Endothelial cell of umbilical vein (primary cell): ENCODE measurements at regions not wholly inside any gene's neighbourhood (a gene's known extent, or its start where the extent isn't known, plus 50 kb on each side); places are given as distances from the start of the nearest gene placed in this dataset.

Experiments used
- BruUV-seq: library from RNA; stranded (reverse); fragments of 400-500 nt; replicated peaks from 2 replicates; lab custom pipeline; 2021; lab: Mats Ljungman, UMichigan
- CTCF ChIA-PET: fragments of 300-600, 350-600 bp; sonication (Branson Sonifier 250); formaldehyde crosslinking; loops from one replicate; lab custom pipeline; 2021; ENCODE audit warnings: antibody characterized with exemption, inconsistent platforms; lab: Charles Lee
- POLR2A ChIA-PET: fragments of 300-600, 350-600 bp; sonication (Branson Sonifier 250); formaldehyde crosslinking; loops from one replicate; lab custom pipeline; 2021; ENCODE audit warnings: antibody characterized with exemption, inconsistent platforms; lab: Charles Lee
- DNase-seq: peaks from one replicate; pipeline ENCODE4 v3.0.0-alpha.2; 2011; ENCODE audit warnings: low read depth, low spot score
- FAIRE-seq: peaks from 2 replicates; lab custom pipeline; 2011; peaks lifted over from hg19 to GRCh38; lab: Jason Lieb, UNC
- H2AFZ ChIP-seq: 2 replicates; pipeline ENCODE4 v1.6.0; 2012; ENCODE audit warnings: low read depth, low read length, control low read depth, inconsistent platforms
- H3K27ac ChIP-seq: 2 replicates; pipeline ENCODE4 v1.5.1; 2011; ENCODE audit warnings: low read depth, mild to moderate bottlenecking, control low read depth, low read length, moderate library complexity; ENCODE audit not compliant: insufficient read depth
- H3K27me3 ChIP-seq, 2 experiments: 2 replicates each; pipeline versions ENCODE4 v1.6.0 to v1.6.1; 2011; ENCODE audit warnings: low read length in 2 of 2, mixed read lengths in 1 of 2; ENCODE audit not compliant: control insufficient read depth in 2 of 2, insufficient read depth in 2 of 2
- H3K36me3 ChIP-seq, 2 experiments: 2 replicates in 1 of 2; 3 replicates in 1 of 2; pipeline ENCODE4 v1.5.1; 2011; ENCODE audit warnings: low read length in 2 of 2, mild to moderate bottlenecking in 1 of 2, moderate library complexity in 1 of 2; ENCODE audit not compliant: control insufficient read depth in 2 of 2, insufficient read depth in 2 of 2; ENCODE audit errors: extremely low read depth in 1 of 2
- H3K4me1 ChIP-seq: 3 replicates; pipeline ENCODE4 v1.5.1; 2011; ENCODE audit warnings: mild to moderate bottlenecking, low read length; ENCODE audit not compliant: control insufficient read depth, insufficient read depth; ENCODE audit errors: extremely low read depth
- H3K4me2 ChIP-seq: 2 replicates; pipeline ENCODE4 v1.6.1; 2011; ENCODE audit warnings: low read length, control low read depth, mixed read lengths; ENCODE audit not compliant: insufficient read depth
- H3K4me3 ChIP-seq, 3 experiments: fragments of 200-600 bp in 1 of 3; sonication (generic), shearing (Covaris generic) in 1 of 3; replicated peaks in 1 of 3; 2 replicates each; pipeline ENCODE4 v1.5.1; 2011 to 2016; ENCODE audit warnings: control low read depth in 3 of 3, low read length in 3 of 3, mild to moderate bottlenecking in 2 of 3, inconsistent platforms in 1 of 3, low read depth in 1 of 3, moderate library complexity in 1 of 3; ENCODE audit not compliant: insufficient read depth in 1 of 3
- H3K79me2 ChIP-seq: 2 replicates; pipeline ENCODE4 v1.6.0; 2012; ENCODE audit warnings: low read length, inconsistent platforms; ENCODE audit not compliant: control insufficient read depth, insufficient read depth
- H3K9ac ChIP-seq: replicated peaks from 2 replicates; pipeline ENCODE3; 2011; ENCODE audit warnings: low read length, control low read depth; ENCODE audit not compliant: insufficient read depth; ENCODE audit errors: extremely low read depth
- H3K9me1 ChIP-seq: replicated peaks from 3 replicates; pipeline ENCODE4 v1.6.0; 2011; ENCODE audit warnings: mild to moderate bottlenecking, low read length; ENCODE audit not compliant: control insufficient read depth, insufficient read depth; ENCODE audit errors: extremely low read depth
- H3K9me3 ChIP-seq: replicated peaks from 2 replicates; pipeline ENCODE4 v1.5.1; 2012; ENCODE audit warnings: low read length, inconsistent platforms; ENCODE audit not compliant: control insufficient read depth, insufficient read depth
- H4K20me1 ChIP-seq: replicated peaks from 2 replicates; pipeline ENCODE3; 2011; ENCODE audit warnings: mild to moderate bottlenecking, low read length; ENCODE audit not compliant: control insufficient read depth, insufficient read depth; ENCODE audit errors: extremely low read depth
- CTCF ChIP-seq, 2 donors: IDR thresholded peaks; 1 replicate in 1 of 2; 2 replicates in 1 of 2; pipeline ENCODE4 v1.5.1; 2011; ENCODE audit warnings: low read length in 2 of 2, mild to moderate bottlenecking in 2 of 2, moderate library complexity in 2 of 2, control low read depth in 1 of 2, inconsistent platforms in 1 of 2, low read depth in 1 of 2; ENCODE audit not compliant: insufficient read depth in 1 of 2; ENCODE audit errors: extremely low read depth in 1 of 2
- EZH2 ChIP-seq: IDR thresholded peaks from 2 replicates; pipeline ENCODE4 v1.6.1; 2012; ENCODE audit warnings: borderline replicate concordance, low read depth, mild to moderate bottlenecking, moderate library complexity, low read length, inconsistent platforms; ENCODE audit not compliant: severe bottlenecking
- FOS ChIP-seq: IDR thresholded peaks from 2 replicates; pipeline ENCODE4 v1.6.1; 2011; ENCODE audit warnings: mild to moderate bottlenecking, low read length, moderate library complexity, borderline replicate concordance; ENCODE audit not compliant: insufficient read depth
- GATA2 ChIP-seq: IDR thresholded peaks from 2 replicates; pipeline ENCODE4 v1.7.0; 2011; ENCODE audit warnings: low read depth, mild to moderate bottlenecking, moderate library complexity, mixed read lengths, low read length; ENCODE audit not compliant: insufficient read length, insufficient read depth
- JUN ChIP-seq: IDR thresholded peaks from 2 replicates; pipeline ENCODE4 v1.6.1; 2011; ENCODE audit warnings: borderline replicate concordance, low read depth; ENCODE audit not compliant: insufficient read length, insufficient read depth
- MAX ChIP-seq: IDR thresholded peaks from 2 replicates; pipeline ENCODE4 v1.6.1; 2011; ENCODE audit not compliant: insufficient read depth, insufficient read length
- MYC ChIP-seq: IDR thresholded peaks from one replicate; pipeline ENCODE4 v1.6.1; 2011; ENCODE audit warnings: mild to moderate bottlenecking, low read depth, low read length
- POLR2A ChIP-seq: IDR thresholded peaks from 2 replicates; pipeline ENCODE4 v1.6.1; 2012; ENCODE audit warnings: low read depth, mild to moderate bottlenecking, control low read depth, low read length
- POLR2AphosphoS5 ChIP-seq: IDR thresholded peaks from 2 replicates; pipeline ENCODE4 v1.6.1; 2012; ENCODE audit warnings: low read depth, mild to moderate bottlenecking, control low read depth, low read length, moderate library complexity; ENCODE audit not compliant: insufficient read depth
- dilution Hi-C: fragments of 300-500 bp; cut with MboI; formaldehyde crosslinking; loops from one replicate; pipeline ENCODE4 v1.15.0; 2019; ENCODE audit warnings: low sequenced_read_pairs; ENCODE audit not compliant: extremely low pct_ligation_motif_present
- intact Hi-C: fragments of 100-400 bp; cut with micrococcal nuclease; formaldehyde crosslinking; loops from one replicate; pipeline ENCODE4 v1.10.0; 2022

- Histone ChIP-seq H2AFZ (no peak overlapping the region), H3K9me3 (no peaks in the 10 kb centered on the region), H3K4me2 (no peak overlapping the region), H3K4me3 (no peak overlapping the region), H3K27ac (no peak overlapping the region), H3K36me3 (no peaks in the 10 kb centered on the region), H3K27me3 (no peaks in the 10 kb centered on the region), H3K79me2 (no peaks in the 10 kb centered on the region), H3K9ac (no peak overlapping the region), H3K9me1 (no peaks in the 10 kb centered on the region), H4K20me1 (no peaks in the 10 kb centered on the region), H3K4me1 (no peaks in the 10 kb centered on the region)
- POLR2A ChIA-PET, result no interaction called here
- intact Hi-C loops, result no loop called here
- TF ChIP-seq GATA2, result no peak
- no peak for TF ChIP-seq POLR2A
- TF ChIP-seq CTCF (IDR thresholded peaks at IDR 0.05; ENCODE audit: extremely low read depth in 1 of 2, insufficient read depth in 1 of 2, low read depth in 1 of 2, low read length in 2 of 2), result no peak
- TF ChIP-seq FOS, result no peak
- TF ChIP-seq POLR2AphosphoS5, result no peak
- no peak for TF ChIP-seq MAX
- no peak for TF ChIP-seq MYC
- no peak for TF ChIP-seq EZH2
- TF ChIP-seq JUN, result no peak
- CTCF ChIA-PET, result no interaction called here
- dilution Hi-C loops, result no loop called here
- FAIRE-seq, result no peak
- DNase-seq, result no peak
- BruUV-seq, result no TSS peak
Observed at GRCh38 chr7:157467496-157468212, 130.8 kb downstream of the DNAJB6 start.
